HCT116 (cell line): ENCODE measurements at regions not wholly inside any gene's neighbourhood (a gene's known extent, or its start where the extent isn't known, plus 50 kb on each side); places are given as distances from the start of the nearest gene placed in this dataset.

Experiments used
- ATAC-seq: fragments of 200-7000 bp; cut with Tn5 transposase; 2 replicates; pipeline ENCODE4 v1.9.1; 2020; ENCODE audit warnings: mild to moderate bottlenecking, moderate library complexity
- BruUV-seq: library from RNA; stranded (reverse); fragments of 400-500 nt; replicated peaks from 2 replicates; lab custom pipeline; 2021; lab: Mats Ljungman, UMichigan
- CTCF ChIA-PET: fragments of 300-600 bp; sonication (Branson Sonifier 250); formaldehyde crosslinking; loops from one replicate; lab custom pipeline; 2021; ENCODE audit warnings: antibody characterized with exemption; lab: Charles Lee
- POLR2A ChIA-PET: fragments of 300-600, 350-600 bp; sonication (Branson Sonifier 250); formaldehyde crosslinking; loops from one replicate; lab custom pipeline; 2021; ENCODE audit warnings: antibody characterized with exemption; lab: Charles Lee
- RAD21 ChIA-PET, 2 experiments: fragments of 300-600 bp; sonication (Branson Sonifier 250); formaldehyde crosslinking; loops; one replicate each; lab custom pipeline; 2023; ENCODE audit warnings: low total read pairs in 2 of 2; ENCODE audit not compliant: uncharacterized antibody in 2 of 2, unreplicated experiment in 2 of 2, low non-redundant PET in 1 of 2; lab: Charles Lee
- DNase-seq: peaks from one replicate; pipeline ENCODE4 v3.0.0-alpha.2; 2010; ENCODE audit warnings: low read depth, low spot score
- H2AFZ ChIP-seq: fragments of 200-600 bp; shearing (Covaris generic), sonication (generic); 2 replicates; pipeline ENCODE4 v1.6.1; 2017; ENCODE audit warnings: low read depth, mixed run types, mixed read lengths, antibody characterized with exemption, low read length; ENCODE audit not compliant: poor library complexity, severe bottlenecking
- H3K27ac ChIP-seq: 2 replicates; pipeline ENCODE4 v1.5.1; 2012; ENCODE audit warnings: low read depth, low read length
- H3K27me3 ChIP-seq: fragments of 200-600 bp; sonication (generic); 2 replicates; pipeline ENCODE4 v1.6.1; 2016; ENCODE audit warnings: mixed run types, low read length, mixed read lengths; ENCODE audit not compliant: insufficient read depth
- H3K36me3 ChIP-seq, 2 experiments: fragments of 200-500 bp in 1 of 2; fragments of 200-600 bp in 1 of 2; sonication (Bioruptor generic) in 1 of 2; sonication (generic) in 1 of 2; 2 replicates each; pipeline versions ENCODE4 v1.5.1 to v1.6.1; 2014 to 2016; ENCODE audit warnings: low read length in 2 of 2, inconsistent platforms in 1 of 2, mixed read lengths in 1 of 2, mixed run types in 1 of 2; ENCODE audit not compliant: insufficient read depth in 2 of 2, control insufficient read depth in 1 of 2
- H3K4me1 ChIP-seq, 2 experiments: fragments of 200-600 bp in 1 of 2; sonication (generic) in 1 of 2; 2 replicates each; pipeline versions ENCODE4 v1.5.1 to v1.6.1; 2012 to 2017; ENCODE audit warnings: low read length in 2 of 2, inconsistent platforms in 1 of 2, mild to moderate bottlenecking in 1 of 2, mixed read lengths in 1 of 2, mixed run types in 1 of 2, moderate library complexity in 1 of 2; ENCODE audit not compliant: insufficient read depth in 2 of 2, control insufficient read depth in 1 of 2
- H3K4me2 ChIP-seq: fragments of 200-600 bp; sonication (generic); 2 replicates; pipeline ENCODE4 v1.6.1; 2017; ENCODE audit warnings: mixed run types, low read length, mixed read lengths
- H3K4me3 ChIP-seq, 2 experiments: fragments of 200-600 bp in 1 of 2; sonication (generic) in 1 of 2; replicated peaks in 1 of 2; 2 replicates each; pipeline ENCODE4 v1.5.1; 2011 to 2016; ENCODE audit warnings: low read length in 2 of 2, control low read depth in 1 of 2, low read depth in 1 of 2, mild to moderate bottlenecking in 1 of 2, mixed read lengths in 1 of 2, mixed run types in 1 of 2
- H3K79me2 ChIP-seq: fragments of 200-600 bp; sonication (generic); 2 replicates; pipeline ENCODE4 v1.6.1; 2017; ENCODE audit warnings: mild to moderate bottlenecking, mixed run types, low read length, moderate library complexity, mixed read lengths; ENCODE audit not compliant: insufficient read depth
- H3K9ac ChIP-seq: fragments of 200-600 bp; sonication (generic); 2 replicates; pipeline ENCODE4 v1.6.1; 2016; ENCODE audit warnings: low read length, mixed read lengths
- H3K9me2 ChIP-seq: fragments of 200-600 bp; sonication (generic), shearing (Covaris generic); 2 replicates; pipeline ENCODE4 v1.6.1; 2017; ENCODE audit warnings: mixed run types, mild to moderate bottlenecking, moderate library complexity; ENCODE audit not compliant: insufficient read depth
- H3K9me3 ChIP-seq, 2 experiments: fragments of 200-500 bp in 1 of 2; fragments of 200-600 bp in 1 of 2; sonication (Bioruptor generic) in 1 of 2; sonication (generic) in 1 of 2; 2 replicates each; pipeline ENCODE4 v1.6.1; 2014 to 2017; ENCODE audit warnings: low read length in 2 of 2, mixed read lengths in 2 of 2, inconsistent platforms in 1 of 2, low read depth in 1 of 2, mild to moderate bottlenecking in 1 of 2, mixed run types in 1 of 2, moderate library complexity in 1 of 2; ENCODE audit not compliant: control insufficient read depth in 1 of 2, insufficient read depth in 1 of 2
- H4K20me1 ChIP-seq: fragments of 200-600 bp; sonication (generic), shearing (Covaris generic); 2 replicates; pipeline ENCODE4 v1.6.1; 2017; ENCODE audit warnings: mixed run types, mild to moderate bottlenecking, moderate library complexity; ENCODE audit not compliant: insufficient read depth
- CBX3 ChIP-seq: IDR thresholded peaks from 2 replicates; pipeline ENCODE4 v1.6.1; 2012; ENCODE audit warnings: low read depth
- CEBPB ChIP-seq: IDR thresholded peaks from 2 replicates; pipeline ENCODE4 v1.6.1; 2012; ENCODE audit warnings: low read depth
- EGR1 ChIP-seq: IDR thresholded peaks from 2 replicates; pipeline ENCODE4 v1.6.1; 2012; ENCODE audit warnings: low read depth
- EZH2phosphoT487 ChIP-seq: fragments of 200-600 bp; IDR thresholded peaks from 2 replicates; pipeline ENCODE4 v1.6.1; 2018; ENCODE audit warnings: antibody characterized with exemption, borderline replicate concordance
- FOSL1 ChIP-seq: IDR thresholded peaks from 2 replicates; pipeline ENCODE4 v1.6.1; 2012; ENCODE audit warnings: low read depth
- MAX ChIP-seq: IDR thresholded peaks from 2 replicates; pipeline ENCODE4 v1.6.1; 2012
- REST ChIP-seq: IDR thresholded peaks from 2 replicates; pipeline ENCODE4 v1.6.1; 2012; ENCODE audit warnings: low read depth
- SIN3A ChIP-seq: IDR thresholded peaks from 2 replicates; pipeline ENCODE4 v1.6.1; 2012; ENCODE audit warnings: low read depth
- SP1 ChIP-seq: IDR thresholded peaks from 2 replicates; pipeline ENCODE4 v1.6.1; 2012; ENCODE audit warnings: low read depth
- SRF ChIP-seq: IDR thresholded peaks from 2 replicates; pipeline ENCODE4 v1.6.1; 2012; ENCODE audit warnings: low read depth
- TCF7L2 ChIP-seq: IDR thresholded peaks from 2 replicates; pipeline ENCODE4 v1.7.0; 2011; ENCODE audit warnings: borderline replicate concordance, inconsistent platforms; ENCODE audit not compliant: insufficient read depth, insufficient read length; ENCODE audit errors: extremely low read depth
- ZBTB33 ChIP-seq: IDR thresholded peaks from 2 replicates; pipeline ENCODE4 v1.6.1; 2011; ENCODE audit warnings: mild to moderate bottlenecking, low read length, moderate library complexity; ENCODE audit not compliant: insufficient replicate concordance; ENCODE audit errors: extremely low read depth
- ZFX ChIP-seq: fragments of 450-650 bp; IDR thresholded peaks from 2 replicates; pipeline ENCODE4 v1.6.1; 2017
- intact Hi-C: fragments of 100-400 bp; cut with micrococcal nuclease; formaldehyde crosslinking; loops from 2 replicates; pipeline ENCODE4 v1.10.0; 2022

DNA sequence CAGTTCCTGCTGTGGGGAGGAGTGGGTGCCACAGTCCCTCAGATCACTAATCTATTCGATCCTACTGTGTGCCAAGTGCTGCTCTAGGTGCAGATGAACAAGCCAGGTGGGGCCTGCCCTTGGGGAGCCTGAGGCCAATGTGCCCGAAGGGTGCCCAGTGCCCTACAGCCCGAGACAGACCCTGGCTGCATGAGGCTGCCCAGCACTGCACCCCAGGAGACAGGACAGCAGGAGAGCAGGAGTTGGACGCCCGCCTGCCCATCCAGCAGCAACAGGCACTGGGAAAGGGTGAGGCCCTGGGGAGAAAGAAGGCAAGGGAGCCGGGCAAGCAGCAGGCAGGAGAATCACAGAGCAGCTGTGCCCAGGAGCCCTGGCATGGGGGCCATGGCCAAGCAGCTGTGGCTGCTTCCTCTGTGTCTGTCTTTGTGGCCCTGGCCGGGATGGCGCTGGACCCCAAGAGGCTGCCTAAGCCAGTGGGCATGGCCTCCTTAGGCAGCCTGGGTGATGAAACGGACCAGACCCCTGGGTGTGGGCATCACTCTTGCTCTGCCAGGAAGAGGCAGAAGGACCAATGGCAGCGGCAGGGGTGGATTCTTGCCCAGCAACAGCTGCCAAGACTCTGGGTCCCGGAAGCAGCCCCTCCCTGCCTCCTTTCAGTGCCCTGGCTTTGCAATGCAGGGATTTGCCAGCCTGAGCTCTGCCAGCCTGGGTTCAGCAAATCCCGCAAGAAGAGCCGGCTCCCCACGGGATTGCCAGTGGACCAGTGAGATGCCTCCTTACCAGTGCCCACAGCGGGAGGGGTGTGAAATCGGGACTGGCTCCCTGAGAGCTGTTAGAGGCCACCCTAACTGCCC, 179.6 kb upstream of the TNRC6C start:
- no TSS peak for BruUV-seq
- Histone ChIP-seq H3K36me3 (no peaks in the 10 kb centered on the region), H3K9me3 (no peaks in the 10 kb centered on the region), H3K79me2 (no peaks in the 10 kb centered on the region), H3K4me1 (no peaks in the 10 kb centered on the region), H3K27me3 (no peaks in the 10 kb centered on the region), H4K20me1 (no peaks in the 10 kb centered on the region), H3K9me2 (no peaks in the 10 kb centered on the region), H3K4me3 (no peak overlapping the region), H3K4me2 (no peak overlapping the region), H3K9ac (no peak overlapping the region), H3K27ac (no peak overlapping the region), H2AFZ (no peak overlapping the region)
- DNase-seq (no peak), ATAC-seq (0 out of 2 replicates have a peak, but pooled peaks have one; percentile 27)
- intact Hi-C loops: no loop called here
- RAD21 ChIA-PET: no interaction called here
- TF ChIP-seq ZBTB33: no peak
- TF ChIP-seq SIN3A: no peak
- TF ChIP-seq FOSL1: no peak
- POLR2A ChIA-PET: no interaction called here
- CTCF ChIA-PET: no interaction called here

DNA sequence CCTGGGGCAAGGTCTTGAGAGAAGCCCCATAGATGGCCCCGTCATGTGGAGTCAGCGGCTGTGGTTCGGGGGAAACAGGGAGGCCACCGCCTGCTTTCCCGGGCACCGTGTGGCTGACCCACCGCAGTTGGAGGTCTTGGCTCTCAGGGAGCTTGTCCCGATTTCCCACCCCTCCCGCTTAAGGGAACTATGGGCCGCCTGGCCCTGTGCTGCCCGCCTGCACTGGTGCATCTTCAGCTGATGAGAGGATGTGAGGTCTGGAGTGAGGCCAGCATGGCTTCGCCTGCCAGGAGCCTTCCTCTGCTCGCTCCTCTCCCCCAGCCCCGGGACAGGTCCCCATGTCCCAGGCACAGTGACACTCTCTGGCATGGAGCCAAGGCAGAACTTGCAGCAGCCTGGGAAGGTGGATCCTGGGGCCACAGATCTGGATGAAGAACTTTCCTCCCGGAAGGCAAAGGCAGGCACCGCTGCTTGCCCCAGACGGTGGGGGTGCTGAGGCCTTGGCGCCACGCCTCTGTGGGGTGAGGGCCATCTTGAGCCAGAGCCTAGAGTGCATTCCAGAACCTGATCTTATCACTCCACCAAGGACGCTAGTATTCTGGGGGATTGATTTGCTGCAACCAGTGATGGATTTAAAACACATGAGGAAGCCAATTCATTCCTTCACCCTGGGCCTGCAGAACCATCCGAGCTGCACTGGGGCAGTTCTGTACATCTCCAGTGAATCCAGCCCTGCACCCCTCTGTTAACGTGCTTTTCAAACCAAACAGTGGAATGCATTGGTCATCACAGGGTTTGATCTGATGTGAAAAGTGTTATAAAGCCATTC, 178.6 kb upstream of the TNRC6C start:
- no peaks in the 10 kb centered on the region for H3K9me3 ChIP-seq
- H3K27me3 ChIP-seq: no peaks in the 10 kb centered on the region
- DNase-seq (no peak), ATAC-seq (no peak)
- BruUV-seq: no TSS peak
- intact Hi-C loops: no loop called here
- H3K79me2 ChIP-seq: no peaks in the 10 kb centered on the region
- H4K20me1 ChIP-seq: no peaks in the 10 kb centered on the region
- H3K9ac ChIP-seq: no peak overlapping the region
- ChIA-PET CTCF (no interaction called here), RAD21 (no interaction called here), POLR2A (no interaction called here)
- no peaks in the 10 kb centered on the region for H3K36me3 ChIP-seq
- no peak overlapping the region for H3K4me2 ChIP-seq
- no peak overlapping the region for H2AFZ ChIP-seq
- no peak overlapping the region for H3K4me3 ChIP-seq
- H3K27ac ChIP-seq: no peak overlapping the region
- no peaks in the 10 kb centered on the region for H3K9me2 ChIP-seq
- H3K4me1 ChIP-seq: no peaks in the 10 kb centered on the region
- TF ChIP-seq SIN3A: no peak
- TF ChIP-seq SP1: no peak
- no peak for TF ChIP-seq ZFX
- TF ChIP-seq SRF: no peak
- TF ChIP-seq MAX: no peak
- TF ChIP-seq CBX3: no peak
- TF ChIP-seq TCF7L2: no peak
- TF ChIP-seq CEBPB: no peak
- no peak for TF ChIP-seq REST
- no peak for TF ChIP-seq EGR1
- no peak for TF ChIP-seq EZH2phosphoT487
